ENCODE measurements at regions not wholly inside any gene's neighbourhood (a gene's known extent, or its start where the extent isn't known, plus 50 kb on each side); places are given as distances from the start of the nearest gene placed in this dataset.

DNA sequence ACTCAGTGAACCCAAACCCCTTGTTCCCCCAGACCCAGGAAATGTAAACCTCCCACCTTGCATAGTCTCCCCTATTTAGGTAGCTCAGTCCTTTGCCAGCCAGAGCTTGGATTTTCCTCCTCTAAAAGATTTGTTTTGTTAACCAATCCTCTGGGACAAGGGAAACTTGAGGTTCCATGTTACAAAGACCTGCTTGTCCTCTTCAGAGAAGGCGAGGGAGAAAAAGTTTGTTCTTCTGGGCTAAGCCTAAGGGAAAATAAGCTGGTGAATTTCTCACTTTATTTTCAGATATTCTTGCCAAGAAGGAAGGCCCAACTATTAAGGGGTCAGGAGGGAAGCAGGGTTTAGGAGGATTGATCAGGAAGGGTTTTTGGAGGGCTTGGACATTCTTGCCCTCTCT lies 136.1 kb upstream of the PROK2 start:
- DNase-seq (ENCODE audit: low spot score) (no peak), FAIRE-seq (no peak)

DNA sequence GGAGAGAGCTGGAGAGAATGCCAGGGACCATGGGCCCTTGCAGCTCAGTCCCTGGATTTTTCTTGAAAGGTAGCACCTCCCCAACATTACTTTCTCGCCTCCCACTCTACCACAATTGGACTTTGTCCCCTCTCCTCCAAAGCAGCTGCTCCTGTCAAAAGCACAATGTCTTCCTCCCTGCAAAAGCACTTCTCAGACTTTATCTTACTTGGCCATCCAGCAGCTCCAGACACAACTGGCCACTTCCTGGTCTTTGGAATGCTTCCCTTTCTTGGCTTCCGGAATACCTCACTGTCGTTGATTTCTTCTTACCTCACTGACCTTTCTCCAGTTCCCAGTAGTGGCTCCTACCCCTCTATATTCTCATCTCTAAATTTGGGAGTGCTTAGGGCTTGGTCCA lies 134.6 kb upstream of the PROK2 start:
- DNase-seq (ENCODE audit: low spot score) (no peak), FAIRE-seq (no peak)

DNA sequence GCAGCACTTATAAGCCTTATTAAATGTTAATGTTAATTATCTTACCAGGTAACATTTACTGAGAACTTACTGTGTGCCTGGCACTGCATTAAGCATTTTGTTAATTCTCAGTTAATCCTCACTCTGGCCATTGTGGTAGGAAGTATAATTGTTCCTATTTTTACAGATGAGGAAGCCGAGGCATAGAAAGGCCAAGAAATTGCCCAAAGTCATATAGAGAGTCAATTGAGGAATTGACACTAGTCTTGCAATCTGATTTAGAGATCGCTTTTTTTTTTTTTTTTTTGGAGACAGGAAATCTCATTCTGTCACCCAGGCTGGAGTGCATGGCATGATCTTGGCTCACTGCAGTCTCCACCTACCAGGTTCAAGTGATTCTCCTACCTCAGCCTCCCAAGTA lies 132.6 kb upstream of the PROK2 start:
- DNase-seq (ENCODE audit: low spot score) (no peak), FAIRE-seq (no peak)

DNA sequence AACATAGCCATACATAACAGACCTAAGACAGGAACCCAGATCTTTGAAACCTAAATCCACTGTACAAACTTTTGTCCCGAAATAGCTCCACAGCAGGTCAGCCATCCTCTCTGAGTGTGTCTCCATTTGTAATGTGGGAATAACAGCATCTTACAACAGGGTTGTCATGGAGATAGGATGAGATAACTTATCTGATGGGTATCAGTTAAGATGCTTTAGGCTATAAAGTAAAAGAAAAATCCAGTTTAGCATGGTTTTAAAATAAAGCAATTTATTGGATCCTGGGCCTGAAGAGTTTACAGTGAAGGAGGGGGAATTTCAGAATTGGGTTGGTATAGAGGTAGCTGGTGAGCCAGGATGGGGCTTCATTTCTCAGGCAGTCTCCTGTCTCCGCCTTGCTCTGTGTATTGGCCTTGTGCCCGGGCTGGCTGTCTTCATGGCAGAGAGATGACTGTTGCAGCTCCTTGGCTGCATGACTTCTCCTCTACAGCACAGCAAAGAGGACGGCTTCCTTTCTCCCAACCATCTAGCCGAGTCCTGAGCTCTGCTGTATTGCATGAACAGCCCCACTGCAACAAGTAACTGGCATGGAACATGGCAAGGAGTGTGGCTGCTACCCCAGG lies 131.9 kb upstream of the PROK2 start:
- FAIRE-seq (no peak), DNase-seq (ENCODE audit: low spot score) (no peak)

DNA sequence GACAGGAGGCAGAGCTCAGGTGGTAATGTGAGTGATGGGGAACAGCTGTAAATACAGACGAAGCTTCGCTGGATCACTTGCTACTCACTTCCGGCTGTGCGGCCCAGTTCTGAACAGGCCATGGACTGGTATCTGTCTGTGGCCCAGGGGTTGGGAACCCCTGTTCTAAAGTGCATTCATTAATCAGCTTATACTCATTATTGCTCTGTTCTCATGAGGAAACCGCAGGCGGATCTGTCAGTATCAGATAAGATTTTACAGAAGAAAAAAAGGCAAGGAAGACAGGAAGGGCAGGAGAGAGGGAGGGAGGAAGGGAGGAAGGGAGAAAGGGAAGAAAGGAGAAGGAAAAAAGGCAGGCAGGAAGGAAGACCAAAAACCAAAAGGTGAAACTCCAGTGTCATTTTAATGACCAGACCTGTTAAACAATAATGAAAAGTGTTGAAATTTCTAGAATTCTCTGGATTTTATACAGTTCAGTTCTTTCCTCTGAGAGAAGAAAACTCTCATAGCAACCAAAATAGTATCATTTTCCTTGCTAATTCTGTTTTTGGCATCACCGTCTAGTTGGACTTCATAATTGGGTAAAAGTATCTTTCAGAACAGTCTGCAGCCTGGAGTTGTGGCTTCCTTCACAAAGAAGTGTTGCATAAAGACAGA lies 128.0 kb upstream of the PROK2 start:
- DNase-seq (ENCODE audit: low spot score) (no peak), FAIRE-seq (no peak)

DNA sequence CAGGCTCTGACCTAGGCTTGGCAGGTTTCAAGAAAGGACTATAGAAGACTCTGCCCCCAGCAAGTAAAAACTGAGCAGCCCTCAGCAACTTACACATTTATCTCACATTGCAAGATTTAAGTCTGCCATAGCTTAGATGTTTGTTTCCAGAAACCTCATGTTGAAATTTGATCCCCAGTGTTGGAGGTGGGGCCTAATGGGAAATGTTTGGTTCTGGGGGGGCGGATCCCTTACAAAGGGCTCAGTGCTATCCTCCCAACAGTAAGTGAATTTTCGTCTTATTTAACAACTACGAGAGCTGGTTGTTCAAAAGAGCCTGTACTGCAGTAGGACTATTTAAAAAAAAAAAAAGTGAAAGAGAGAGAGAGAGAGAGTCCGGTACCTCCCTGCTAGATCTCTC lies 125.2 kb upstream of the PROK2 start:
- no peak for FAIRE-seq
- no peak for DNase-seq (ENCODE audit: low spot score)

DNA sequence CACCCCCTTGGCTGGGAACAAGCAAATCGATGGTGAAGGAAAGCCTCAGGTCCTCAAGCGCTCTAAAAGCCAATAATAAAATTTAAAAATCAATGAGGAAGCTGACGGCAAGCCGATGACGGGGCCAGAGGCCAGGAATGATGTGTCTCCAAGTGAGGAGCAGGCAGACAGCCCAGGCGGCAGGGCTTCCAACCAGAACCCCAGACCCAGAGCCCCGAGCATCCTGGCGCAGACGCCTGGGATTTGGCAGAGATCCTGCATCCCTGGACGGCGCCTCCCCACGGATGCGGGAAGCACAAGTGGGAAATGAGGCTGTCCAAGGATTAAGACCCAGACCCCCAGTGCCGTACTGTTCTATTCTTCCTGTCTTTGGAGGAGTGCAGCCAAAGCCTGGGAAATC lies 123.0 kb upstream of the PROK2 start:
- DNase-seq (ENCODE audit: low spot score) (no peak), FAIRE-seq (no peak)

DNA sequence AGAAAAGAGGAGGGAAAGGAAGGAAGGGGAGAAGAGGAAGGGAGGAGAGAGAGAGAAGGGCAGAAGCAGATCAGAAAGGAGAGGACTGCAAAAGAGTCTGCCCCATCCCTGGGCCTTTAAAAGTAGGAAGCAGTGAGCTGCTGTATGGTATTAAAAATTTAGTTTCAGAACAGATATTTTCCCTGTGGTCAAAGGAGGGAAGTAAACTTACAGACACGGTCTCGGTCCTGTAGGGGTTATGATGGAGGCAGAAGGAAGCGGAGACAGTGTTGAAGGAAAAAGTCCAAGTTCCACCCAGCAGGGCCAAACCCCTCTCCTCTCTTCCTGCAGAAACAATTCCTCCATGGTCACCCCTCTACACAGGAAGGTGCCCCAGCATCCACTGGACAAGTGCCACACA lies 122.0 kb upstream of the PROK2 start:
- FAIRE-seq: no peak

DNA sequence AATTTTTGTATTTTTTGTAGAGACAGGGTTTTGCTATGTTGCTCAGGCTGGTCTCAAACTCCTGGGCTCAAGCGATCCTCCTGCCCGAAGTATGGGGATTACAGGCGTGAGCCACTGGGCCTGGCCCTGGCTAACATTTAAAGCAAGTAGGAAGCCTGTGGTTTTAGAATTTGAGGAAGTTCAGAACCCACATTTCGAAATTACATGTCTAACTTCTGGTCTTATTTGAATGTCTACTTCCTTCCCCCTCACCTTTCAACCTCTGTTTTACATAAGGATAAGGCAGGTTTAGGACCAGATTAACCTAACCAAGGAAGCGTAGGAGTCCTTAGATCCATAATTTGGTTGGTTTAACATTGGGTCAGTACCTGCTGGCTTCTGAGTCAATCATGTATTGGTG lies 120.5 kb upstream of the PROK2 start:
- FAIRE-seq: no peak

More for the DNA sequence above, 122.0 kb upstream of the PROK2 start:
- DNase-seq (ENCODE audit: low spot score): no peak

DNA sequence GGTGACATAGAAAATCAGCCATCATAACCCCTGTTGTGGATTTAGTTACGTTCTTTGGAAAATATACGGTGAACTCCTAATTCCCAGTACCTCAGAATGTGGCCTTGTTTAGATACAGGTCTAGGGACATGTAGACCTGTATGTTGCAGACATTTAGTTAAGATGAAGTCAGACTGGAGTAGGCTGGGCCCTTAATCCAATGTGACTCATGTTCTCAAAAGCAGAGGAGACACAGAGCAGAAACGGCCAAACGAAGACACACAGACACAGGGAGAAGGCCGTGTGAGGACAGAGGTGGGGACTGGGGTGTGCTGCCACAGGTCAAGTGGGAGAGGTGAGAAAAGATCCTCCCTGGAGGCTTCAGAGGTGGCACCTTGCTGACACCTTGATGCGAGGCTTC lies 119.0 kb upstream of the PROK2 start:
- FAIRE-seq (no peak), DNase-seq (ENCODE audit: low spot score) (no peak)

More for the DNA sequence above, 120.5 kb upstream of the PROK2 start:
- no peak for DNase-seq (ENCODE audit: low spot score)

DNA sequence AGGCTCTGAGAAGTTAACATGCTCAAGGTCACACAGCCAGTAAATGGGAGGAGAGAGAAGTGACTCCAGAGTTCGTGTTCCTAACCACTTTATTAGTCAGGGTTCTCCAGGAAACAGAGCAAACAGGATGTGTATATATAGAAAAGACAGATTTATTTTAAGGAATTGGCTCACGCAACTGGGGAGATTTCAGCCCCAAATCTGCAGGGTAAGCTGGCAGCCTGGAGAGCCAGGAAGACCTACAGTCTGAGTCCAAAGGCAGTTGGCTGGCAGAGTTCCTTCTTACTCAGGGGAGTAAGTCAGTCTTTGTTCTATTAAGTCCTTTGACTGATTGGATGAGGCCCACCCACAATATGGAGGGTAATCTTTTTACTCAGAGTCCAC lies 118.2 kb upstream of the PROK2 start:
- no peak for FAIRE-seq
- DNase-seq (ENCODE audit: low spot score): no peak

DNA sequence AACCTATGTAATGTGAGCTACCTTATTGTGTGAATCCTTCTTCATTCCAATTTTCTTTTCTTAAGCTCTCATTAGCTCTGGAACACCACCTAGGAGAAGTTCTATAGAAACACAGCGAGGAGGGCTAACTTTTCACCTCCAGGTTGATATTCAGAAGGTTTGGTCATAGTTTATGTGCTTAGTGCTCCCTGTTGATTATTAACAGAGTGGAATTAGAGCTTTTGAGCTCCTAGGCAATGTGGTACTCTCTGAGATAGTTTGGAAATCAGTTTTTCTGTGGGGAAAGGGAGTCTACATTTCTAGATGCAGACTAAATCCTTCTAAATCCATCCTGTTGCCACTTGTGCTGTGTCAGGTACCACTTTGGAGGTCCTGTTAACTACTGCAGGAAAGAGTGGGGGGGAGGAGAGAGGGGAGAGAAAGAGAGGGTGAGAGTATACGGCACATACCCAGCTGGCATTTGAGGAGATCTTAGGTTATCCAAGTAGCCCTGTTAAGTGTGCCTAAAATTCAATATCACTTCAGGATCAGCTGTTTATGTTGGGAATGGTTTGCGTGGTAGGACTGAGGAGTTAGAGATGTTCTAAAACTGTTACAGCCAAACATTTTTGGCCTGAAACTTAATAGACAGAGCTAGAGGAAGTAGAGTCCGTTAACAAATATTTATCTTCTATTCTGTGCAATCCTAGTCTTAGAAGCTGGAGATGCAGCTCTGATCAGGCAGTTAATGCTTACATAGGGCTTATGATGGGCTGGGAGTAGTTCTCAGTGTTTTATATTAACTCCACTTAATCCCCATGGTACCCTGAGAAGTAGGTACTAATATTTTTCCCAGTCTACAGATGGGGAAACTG lies 117.5 kb upstream of the PROK2 start:
- DNase-seq (ENCODE audit: low spot score): no peak
- FAIRE-seq: no peak

DNA sequence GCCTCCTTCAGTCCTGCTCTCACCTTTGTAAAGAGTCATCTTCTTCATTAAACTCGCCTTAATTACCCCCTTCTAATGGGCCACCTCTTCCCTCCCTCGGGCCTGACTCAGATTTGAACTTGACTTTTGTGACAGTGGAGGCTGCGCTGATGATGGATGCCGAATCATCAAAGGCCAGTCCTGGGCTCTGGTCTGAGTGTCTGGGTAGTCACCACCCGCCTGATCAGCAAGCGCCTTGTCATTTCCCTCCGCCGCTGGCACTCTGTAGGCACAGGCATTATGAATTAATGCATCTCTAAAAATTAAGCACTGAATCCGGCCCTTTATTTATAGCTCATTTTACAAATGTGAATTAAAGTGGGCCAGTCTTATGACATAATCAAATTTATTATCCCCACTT lies 116.7 kb upstream of the PROK2 start:
- DNase-seq (ENCODE audit: low spot score) (no peak), FAIRE-seq (no peak)

DNA sequence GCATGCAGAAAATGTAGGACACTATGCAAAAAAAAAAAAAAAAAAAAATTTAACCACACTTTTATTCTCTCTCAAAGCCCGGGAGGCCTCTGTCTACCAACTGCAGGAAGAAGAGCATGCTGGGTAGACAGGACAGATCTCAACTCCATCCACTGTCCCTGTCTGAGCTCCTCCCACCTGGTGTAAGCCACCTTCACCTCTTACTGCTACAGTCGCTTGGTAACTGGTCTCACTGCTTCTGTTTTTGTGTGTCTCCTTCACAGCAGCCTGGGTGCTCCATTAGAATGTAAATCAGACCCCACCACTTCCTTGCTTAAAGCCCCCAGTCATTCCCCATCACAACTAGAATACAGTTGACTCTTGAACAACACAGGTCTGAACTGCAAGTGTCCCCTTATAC lies 115.1 kb upstream of the PROK2 start:
- DNase-seq (ENCODE audit: low spot score): no peak
- FAIRE-seq: no peak

DNA sequence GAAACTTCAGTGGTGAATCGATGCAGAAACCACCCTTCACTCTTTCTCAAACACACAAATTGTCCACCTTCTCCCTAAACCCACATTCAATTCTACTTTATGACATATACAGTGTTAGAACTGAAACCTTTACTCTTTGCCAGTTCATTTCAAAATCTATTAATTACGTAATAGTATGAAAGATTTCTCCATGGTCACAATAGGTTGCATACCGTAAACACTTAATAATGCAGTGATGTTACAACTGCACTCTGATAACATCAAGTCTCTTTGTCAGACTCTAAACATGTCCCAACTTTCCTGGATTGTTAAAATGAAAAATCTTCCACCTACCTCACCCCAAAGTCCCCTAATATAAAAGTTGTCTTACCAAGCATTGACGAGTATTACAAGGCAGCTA lies 111.8 kb upstream of the PROK2 start:
- FAIRE-seq (no peak), DNase-seq (ENCODE audit: low spot score) (no peak)

DNA sequence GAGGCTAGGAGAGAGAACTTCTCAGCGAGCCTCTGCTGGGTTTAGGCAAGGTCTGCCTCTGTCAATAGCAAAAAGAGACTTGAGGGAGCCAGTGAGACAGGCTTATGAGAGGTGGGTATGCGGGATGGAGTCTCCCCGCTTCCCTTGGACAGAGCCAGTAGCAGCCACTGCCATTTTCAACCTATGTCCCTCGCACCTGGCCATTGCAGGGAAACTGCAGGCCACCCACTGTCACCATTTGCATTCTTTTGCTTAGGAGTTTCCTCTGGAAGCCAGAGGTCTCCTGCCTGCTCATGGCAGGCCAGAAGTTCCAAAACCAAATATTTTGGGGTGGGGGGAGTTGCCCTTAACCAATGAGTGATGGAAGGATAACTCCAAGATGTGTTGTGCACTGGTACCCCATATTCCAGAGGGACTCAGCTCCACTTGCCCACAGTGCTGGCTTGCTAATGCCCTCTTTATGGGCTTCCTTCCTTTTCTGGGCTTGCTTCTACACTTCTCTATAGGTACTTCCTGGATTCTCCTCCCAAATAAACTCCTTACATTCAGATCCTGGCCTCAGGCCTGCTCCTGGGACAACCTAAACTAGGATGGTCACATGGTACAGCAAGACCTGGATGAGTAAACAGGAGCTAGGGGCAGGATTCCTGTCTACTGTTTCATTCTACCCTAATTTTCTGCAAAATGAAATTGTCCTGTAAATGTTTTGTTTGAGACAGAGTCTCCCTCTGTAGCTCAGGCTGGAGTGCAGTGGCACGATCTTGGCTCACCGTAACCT lies 108.9 kb upstream of the PROK2 start:
- no peak for FAIRE-seq
- DNase-seq (ENCODE audit: low spot score): no peak

DNA sequence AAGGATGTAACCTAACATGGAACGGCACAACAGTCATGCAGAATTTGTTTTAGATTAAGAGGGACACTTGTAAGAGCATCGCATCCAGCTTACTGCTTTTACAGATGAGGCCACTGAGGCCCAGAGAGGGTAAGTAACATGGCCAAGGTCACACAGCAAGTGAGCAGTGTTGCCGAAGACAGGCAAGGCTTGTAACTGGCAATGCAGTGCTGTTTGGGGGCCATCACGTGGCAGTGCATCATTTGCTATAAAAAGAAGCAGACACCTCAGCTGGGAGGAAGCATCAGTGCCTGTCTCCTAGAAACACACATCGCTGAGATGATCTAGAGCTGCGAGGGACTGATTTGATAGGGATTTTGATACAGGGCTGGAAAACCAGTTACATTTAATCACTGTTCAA lies 108.2 kb upstream of the PROK2 start:
- FAIRE-seq: no peak

DNA sequence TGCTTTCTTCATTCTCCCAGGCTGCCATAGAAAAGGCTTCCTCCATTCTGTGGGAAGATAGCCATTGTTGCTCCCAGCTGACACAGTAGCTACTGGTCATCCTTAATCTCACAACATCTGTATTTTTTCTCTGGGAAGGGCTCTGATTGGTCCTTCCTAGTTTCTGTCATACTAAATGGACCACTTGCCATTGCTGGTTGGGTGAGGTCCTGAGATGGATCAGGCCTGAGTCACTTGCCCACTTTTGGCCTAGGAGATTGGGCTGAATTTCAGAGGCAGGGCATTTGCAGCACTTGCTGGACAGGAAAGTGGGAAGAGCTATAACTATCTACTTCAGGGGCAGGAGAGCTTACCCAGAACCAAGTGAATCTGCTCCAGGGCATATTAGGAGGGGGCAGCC lies 106.5 kb upstream of the PROK2 start:
- FAIRE-seq (no peak), DNase-seq (ENCODE audit: low spot score) (no peak)

More for the DNA sequence above, 108.2 kb upstream of the PROK2 start:
- DNase-seq (ENCODE audit: low spot score): no peak

DNA sequence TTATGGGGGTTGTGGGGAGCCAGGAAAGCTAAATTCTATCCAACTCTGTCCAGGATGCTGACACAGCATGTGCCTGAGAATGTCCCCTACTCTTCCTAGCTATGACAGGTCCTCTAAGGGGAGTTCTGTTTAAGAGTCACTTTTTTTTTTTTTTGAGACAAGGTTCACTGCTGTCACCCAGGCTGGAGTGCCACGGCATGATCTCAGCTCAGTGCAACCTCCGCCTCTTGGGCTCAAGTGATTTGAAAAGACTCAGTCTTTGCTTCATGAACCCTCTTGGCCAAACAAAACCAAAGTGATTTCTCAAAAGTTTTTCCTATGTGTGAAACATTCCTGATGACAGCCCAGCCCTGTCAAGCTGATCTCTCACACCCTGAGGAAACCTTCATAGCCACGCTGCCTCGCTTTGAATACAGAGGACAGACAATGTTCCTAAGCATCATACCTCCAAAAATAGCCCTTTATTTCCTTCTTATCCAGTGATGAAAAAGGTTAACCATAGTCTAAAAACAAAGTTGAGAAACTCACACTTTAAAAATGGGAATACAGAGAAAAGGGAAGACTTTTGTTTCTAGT lies 105.5 kb upstream of the PROK2 start:
- no peak for FAIRE-seq
- no peak for DNase-seq (ENCODE audit: low spot score)

DNA sequence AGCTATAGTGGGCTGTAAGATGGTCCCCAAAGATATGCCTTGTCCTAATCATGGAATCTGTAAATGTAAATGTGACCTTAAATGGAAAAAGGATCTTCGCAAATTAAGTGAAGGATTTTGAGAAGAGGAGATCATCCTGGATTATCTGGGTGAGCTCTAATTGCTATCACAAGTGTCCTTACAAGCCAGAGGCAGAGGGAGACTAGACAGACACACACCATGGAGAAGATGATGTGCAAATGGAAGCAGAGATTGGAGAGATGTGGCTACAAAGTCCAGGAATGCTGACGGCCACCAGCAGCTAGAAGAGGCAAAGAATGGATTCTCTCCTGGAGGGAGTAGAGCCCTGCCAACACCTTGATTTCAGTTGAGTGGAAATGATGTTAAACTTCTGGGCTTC lies 102.3 kb upstream of the PROK2 start:
- DNase-seq (ENCODE audit: low spot score) (no peak), FAIRE-seq (no peak)

DNA sequence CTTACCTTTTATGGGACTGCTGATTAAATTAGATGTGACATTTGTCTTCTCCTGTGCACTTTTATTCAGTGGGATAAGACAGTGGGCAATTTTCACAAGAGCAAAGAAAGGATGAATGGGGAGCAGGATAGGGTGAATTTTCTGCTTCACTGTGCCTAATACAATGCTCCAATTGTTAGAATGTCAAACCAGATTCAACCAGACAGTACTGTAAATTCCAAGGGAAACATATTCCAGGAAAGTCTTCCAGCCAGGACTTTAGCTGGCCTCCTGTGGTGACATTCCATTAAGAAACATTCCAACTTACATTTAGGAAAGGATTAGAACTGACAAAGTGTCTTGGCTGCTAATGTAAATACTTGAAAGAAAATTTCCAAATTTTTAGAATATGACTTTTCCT lies 100.1 kb upstream of the PROK2 start:
- no peak for DNase-seq (ENCODE audit: low spot score)
- FAIRE-seq: no peak

DNA sequence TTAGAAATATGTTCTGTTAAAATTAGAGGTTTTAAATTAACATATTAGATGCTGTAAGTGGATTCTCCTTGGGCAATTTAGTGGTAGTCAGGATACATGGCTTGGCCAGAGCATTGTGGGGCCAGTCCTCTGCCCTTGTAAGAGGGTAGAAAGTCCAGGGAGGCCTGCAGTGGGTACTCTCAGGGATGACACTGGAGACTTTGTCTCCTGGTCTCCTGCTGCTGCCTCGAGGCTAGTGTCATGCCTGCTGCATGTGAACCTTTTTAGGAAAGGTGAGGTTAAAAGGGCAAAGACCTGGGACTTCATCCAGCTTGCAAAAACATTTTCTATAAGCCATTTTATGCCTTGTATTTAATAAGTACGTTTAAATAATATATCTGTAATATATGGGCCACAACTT lies 96.8 kb upstream of the PROK2 start:
- FAIRE-seq (no peak), DNase-seq (ENCODE audit: low spot score) (no peak)
